Endometrium (tissue), 2 donors: ENCODE measurements at regions not wholly inside any gene's neighbourhood (a gene's known extent, or its start where the extent isn't known, plus 50 kb on each side); places are given as distances from the start of the nearest gene placed in this dataset.

ENCODE experiments used
- FAIRE-seq: peaks from 2 replicates; lab custom pipeline; 2012; peaks lifted over from hg19 to GRCh38; lab: Jason Lieb, UNC
- donor health status: control.
- donor health status: control.

- no peak for FAIRE-seq
Measured at GRCh38 chr15:31456354-31457060, 129.9 kb downstream of the KLF13 start.

- FAIRE-seq = no peak
Measured at GRCh38 chr15:31457161-31457560, 130.5 kb downstream of the KLF13 start.

GRCh38 chr15:31457631-31458526 is 131.2 kb downstream of the KLF13 start:
- FAIRE-seq = no peak

GRCh38 chr15:31458596-31459399 is 132.2 kb downstream of the KLF13 start:
- FAIRE-seq = no peak

GRCh38 chr15:31459400-31459748 is 132.7 kb downstream of the KLF13 start:
- FAIRE-seq = no peak

GRCh38 chr15:31461375-31461774 is 134.7 kb downstream of the KLF13 start:
- FAIRE-seq = no peak

GRCh38 chr15:31461911-31462480 is 135.4 kb downstream of the KLF13 start:
- FAIRE-seq = no peak

GRCh38 chr15:31463521-31464102 is 137.0 kb downstream of the KLF13 start:
- FAIRE-seq = no peak

- no peak for FAIRE-seq
Measured at GRCh38 chr15:31464216-31465082, 137.8 kb downstream of the KLF13 start.

- no peak for FAIRE-seq
Measured at GRCh38 chr15:31465083-31465955, 138.7 kb downstream of the KLF13 start.

GRCh38 chr15:31467361-31467760 is 140.7 kb downstream of the KLF13 start:
- FAIRE-seq = no peak

GRCh38 chr15:31468911-31469785 is 142.5 kb downstream of the KLF13 start:
- no peak for FAIRE-seq

- FAIRE-seq = no peak
Measured at GRCh38 chr15:31469786-31470525, 143.3 kb downstream of the KLF13 start.

GRCh38 chr15:31470756-31471155 is 144.1 kb downstream of the KLF13 start:
- no peak for FAIRE-seq

- no peak for FAIRE-seq
Measured at GRCh38 chr15:31471731-31472430, 145.2 kb downstream of the KLF13 start.

- FAIRE-seq = no peak
Measured at GRCh38 chr15:31472636-31473384, 146.2 kb downstream of the KLF13 start.
